ENCODE measurements at regions not wholly inside any gene's neighbourhood (a gene's known extent, or its start where the extent isn't known, plus 50 kb on each side); places are given as distances from the start of the nearest gene placed in this dataset.
A peak's percentile ranks its signal among the peaks of the same experiment; 100 is the strongest.

DNA sequence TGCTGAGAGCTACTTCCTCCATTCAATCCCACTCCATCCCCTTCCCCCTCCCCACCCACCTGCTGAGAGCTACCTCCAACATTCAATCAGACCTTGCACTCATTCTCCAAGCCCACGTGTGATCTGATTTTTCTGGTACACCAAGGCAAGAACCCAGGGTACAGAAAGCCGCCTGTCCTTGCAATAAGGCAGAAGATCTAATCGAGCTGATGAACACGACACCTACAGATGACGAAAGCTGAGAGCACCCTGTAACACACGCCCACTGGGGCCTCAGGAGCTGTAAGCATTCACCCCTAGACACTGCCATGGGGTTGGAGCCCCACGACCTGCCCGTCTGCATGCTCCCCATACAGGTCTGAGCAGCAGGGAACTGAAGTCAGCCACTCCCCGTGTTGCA, 58.3 kb downstream of the TRIML1 start:
- DNase-seq (ENCODE audit: low read depth), result no peak

DNA sequence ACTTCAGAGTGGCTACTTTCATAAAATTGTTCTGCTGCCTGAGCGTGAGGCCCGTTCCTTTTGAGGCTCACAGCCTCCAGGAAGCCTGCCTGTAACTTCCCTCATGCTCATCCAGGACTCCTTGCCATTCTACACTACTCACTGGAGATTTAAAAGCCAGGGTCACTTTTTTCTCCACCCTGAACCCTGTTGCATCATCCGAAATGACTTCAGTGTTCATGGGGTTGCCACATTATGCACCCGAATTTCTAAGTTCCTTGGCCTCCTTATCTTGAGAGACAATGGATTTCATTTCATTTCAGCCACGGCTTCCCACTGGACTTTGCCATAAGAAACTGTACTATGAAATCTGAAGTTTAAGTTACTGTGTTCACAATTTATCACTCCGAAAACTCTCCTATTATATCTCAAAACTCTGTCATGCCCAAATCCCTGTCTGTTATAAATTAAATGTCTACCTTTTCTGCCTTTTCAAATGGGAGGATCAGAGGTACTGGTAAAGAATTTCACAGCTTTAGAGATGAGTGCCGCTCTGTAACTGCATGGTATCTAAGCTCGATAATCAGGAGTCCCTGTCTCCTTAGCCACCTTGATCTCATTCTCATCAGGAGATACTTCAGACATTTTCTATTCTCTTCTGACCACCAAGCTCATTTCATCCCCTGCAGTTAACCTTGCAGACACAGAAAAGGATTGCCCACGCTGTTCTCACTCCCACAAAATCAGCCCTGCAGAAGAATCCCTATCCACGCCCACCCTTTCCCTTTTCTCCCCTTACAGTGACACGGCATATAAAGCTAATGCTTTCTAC, 59.9 kb downstream of the TRIML1 start:
- DNase-seq (ENCODE audit: low read depth), result no peak

- no peak for DNase-seq (ENCODE audit: low read depth)
Measured at GRCh38 chr4:188201851-188202250, 62.6 kb downstream of the TRIML1 start.

DNA sequence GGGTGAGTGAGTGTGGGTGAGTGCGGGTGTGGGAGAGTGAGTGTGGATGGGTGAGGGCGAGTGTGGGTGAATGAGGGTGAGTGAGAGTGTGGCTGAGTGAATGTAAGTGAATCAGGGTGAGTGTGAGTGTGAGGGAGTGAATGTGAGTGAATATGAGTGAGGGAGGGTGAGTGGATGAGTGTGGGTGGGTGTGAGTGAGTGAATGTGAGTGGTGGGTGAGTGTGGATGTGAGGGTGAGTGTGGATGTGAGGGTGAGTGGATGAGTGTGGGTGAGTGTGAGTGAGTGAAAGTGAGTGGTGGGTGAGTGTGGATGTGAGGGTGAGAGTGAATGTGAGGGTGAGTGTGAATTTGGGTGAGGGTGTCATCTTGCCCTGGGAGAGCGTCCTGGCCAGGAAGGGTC, 67.5 kb downstream of the TRIML1 start:
- no peak for DNase-seq (ENCODE audit: low read depth)

DNA sequence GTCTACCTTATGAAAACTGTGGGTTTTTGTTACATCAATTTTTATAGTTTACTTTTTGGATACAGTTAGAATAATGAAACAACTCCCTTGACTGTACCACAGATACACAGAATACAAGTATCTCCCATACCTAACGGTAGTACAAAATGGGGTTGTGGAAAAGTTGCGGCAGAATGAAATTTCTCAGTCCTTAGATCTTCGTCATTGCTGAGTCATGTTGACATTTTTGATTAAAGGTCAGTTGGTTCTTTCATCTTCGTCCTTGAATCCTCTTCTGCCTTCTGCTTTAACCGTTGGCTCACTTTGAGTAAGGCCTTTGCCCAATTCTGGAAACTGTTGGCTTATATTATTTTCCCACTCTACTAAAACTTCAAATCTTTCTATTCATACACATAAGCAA, 75.6 kb downstream of the TRIML1 start:
- DNase-seq (ENCODE audit: low read depth), result no peak

GRCh38 chr4:188218392-188218791, 79.2 kb downstream of the TRIML1 start:
- DNase-seq (ENCODE audit: low read depth), result peak; percentile 18

DNA sequence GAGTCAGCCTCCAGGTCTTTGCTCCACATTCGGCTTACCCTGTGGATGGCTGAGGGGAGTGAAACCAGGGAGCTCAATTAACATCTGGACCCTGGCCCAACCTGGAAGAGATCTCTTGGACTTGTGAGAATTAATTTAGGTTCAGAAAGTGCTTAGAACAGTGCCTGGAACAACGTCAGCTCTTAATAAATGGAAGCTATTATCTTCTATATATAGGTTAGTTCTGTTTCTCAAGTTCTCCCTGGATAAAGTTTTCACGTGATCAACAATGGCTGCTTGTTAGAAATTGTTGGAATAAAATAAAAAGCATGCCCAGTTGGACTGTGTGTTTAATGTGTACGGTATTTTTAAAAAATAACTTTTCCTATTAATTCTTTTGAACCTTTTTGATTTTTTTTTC, 80.8 kb downstream of the TRIML1 start:
- no peak for DNase-seq (ENCODE audit: low read depth)

DNA sequence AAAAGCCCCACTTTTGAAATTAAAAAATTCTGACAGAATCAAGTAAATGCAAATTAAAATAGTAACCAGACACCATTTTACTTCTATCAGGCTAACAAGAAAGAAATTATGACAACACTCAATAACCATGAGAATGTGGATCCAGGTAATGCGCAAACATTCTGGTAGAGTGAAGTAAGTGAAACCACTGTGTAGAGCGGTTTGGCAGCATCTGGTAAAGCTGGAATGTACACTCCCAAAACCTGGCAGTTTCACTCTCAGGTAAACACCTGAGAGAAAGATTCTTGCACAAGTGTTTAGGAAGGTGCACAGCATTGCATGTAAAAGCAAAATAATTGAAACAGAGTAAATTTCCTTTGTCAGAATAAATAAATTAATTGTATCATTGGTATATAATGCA, 81.8 kb downstream of the TRIML1 start:
- DNase-seq (ENCODE audit: low read depth), result no peak

DNA sequence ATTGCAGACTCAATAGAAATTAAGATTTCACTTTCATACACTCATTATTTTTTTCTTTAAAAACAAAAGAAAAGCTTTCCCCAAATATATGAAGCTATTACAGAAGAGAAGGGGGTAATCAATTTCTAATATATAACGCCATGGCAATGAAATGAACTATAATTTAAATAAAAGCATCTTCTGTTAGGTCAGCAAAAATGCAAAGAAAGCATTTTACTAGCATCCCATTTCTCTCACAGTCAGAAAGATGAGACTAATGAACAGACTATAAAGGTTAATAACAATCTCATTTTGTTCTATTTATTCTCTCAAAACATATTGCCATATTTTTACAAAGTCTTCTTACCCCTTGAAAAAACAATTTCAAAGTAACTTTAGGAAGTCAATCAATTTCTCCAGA, 89.0 kb downstream of the TRIML1 start:
- DNase-seq (ENCODE audit: low read depth), result no peak

- no peak for DNase-seq (ENCODE audit: low read depth)
Measured at GRCh38 chr4:188232428-188232827, 93.2 kb downstream of the TRIML1 start.

GRCh38 chr4:188242041-188242440, 102.8 kb downstream of the TRIML1 start:
- DNase-seq (ENCODE audit: low read depth), result no peak

DNA sequence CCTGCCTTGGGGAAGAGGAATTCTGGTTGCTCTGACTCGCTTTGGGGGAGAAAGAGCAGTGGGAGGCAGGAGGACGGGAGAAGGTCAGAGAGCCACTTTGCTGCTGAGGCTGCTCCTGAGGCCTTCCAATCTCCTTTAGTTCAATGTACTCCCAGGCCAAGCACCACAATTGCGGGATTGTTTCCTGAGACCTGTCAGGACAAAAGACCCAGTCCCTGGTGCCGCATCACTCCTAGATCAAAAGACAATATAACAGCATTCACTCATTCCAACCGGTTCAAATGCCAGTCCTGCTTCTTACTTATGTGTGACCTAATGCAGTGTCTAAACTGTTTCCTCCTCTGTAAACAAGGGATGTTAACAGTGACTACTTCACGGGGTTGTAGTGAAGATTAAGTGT, 106.4 kb downstream of the TRIML1 start:
- no peak for DNase-seq (ENCODE audit: low read depth)

GRCh38 chr4:188246488-188246887, 107.2 kb downstream of the TRIML1 start:
- no peak for DNase-seq (ENCODE audit: low read depth)

- DNase-seq (ENCODE audit: low read depth), result peak; percentile 17
Measured at GRCh38 chr4:188254211-188254610, 115.0 kb downstream of the TRIML1 start.

DNA sequence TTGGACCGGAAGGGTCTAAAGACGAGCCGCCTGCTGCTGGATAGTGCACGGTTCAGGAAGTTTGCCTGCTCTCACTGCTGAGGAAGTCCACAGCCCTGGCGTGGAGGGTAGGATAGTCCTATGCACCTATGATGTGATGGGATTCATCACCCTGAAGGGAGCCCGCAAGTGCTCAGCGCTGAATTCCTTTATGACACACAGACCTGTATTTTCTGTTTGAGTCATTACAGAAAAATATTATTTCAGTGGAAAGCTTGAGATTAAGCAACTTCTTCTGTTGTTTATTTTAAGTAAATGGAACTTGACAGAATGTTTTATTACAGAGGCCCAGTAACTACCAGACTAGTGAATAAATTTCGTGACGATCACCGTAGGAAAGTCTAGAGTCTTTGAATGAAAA, 123.2 kb downstream of the TRIML1 start:
- DNase-seq (ENCODE audit: low read depth), result peak; percentile 47

GRCh38 chr4:188263321-188263720, 124.1 kb downstream of the TRIML1 start:
- no peak for DNase-seq (ENCODE audit: low read depth)

DNA sequence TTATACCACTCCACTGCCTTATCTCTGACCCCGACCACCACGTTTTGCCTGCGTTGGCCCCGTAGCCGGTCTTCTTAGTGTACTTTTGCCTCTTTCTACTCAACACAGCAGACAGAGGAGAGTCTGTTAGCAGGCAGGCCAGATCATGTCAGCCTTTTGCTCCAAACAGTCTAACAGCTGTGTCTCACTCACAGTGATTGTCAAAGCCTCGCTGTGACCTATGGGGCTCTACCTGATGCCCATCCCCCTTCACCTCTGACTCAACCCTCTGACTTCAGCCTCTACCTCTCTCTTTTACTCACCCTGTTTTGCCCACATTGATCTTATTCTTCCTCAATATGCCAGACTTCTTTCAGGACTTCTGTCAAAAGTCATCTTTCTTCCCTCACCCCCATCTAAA, 127.1 kb downstream of the TRIML1 start:
- no peak for DNase-seq (ENCODE audit: low read depth)

- no peak for DNase-seq (ENCODE audit: low read depth)
Measured at GRCh38 chr4:188268131-188268908, 129.1 kb downstream of the TRIML1 start.

- no peak for DNase-seq (ENCODE audit: low read depth)
Measured at GRCh38 chr4:188270273-188271069, 131.2 kb downstream of the TRIML1 start.

GRCh38 chr4:188275686-188276085, 136.4 kb downstream of the TRIML1 start:
- DNase-seq (ENCODE audit: low read depth), result no peak

DNA sequence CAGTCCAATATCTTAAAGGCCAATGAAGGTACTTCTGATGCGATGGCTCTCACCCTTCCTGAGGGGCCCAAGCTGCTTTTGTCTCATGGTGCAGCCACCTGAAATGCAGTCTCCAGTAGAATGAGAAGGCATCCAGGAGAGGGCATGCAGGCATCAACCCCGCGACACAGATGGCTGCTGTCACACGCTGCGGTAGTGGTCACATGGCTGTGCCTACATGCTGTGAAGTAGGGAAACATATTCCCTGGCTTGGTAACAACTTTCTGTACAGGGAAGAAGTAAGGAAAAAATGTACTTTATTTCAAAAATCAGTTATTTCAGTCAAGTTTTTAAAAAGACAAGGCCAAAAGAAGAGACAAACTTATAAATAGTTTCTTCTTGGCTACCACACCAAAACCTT, 139.9 kb downstream of the TRIML1 start:
- no peak for DNase-seq (ENCODE audit: low read depth)

- no peak for DNase-seq (ENCODE audit: low read depth)
Measured at GRCh38 chr4:188282471-188283232, 143.4 kb downstream of the TRIML1 start.

Measured in Daoy (cell line).